ENCODE measurements at regions not wholly inside any gene's neighbourhood (a gene's known extent, or its start where the extent isn't known, plus 50 kb on each side); places are given as distances from the start of the nearest gene placed in this dataset.

- TF ChIP-seq CTCF (IDR thresholded peaks at IDR 0.05; ENCODE audit: low read depth, low read length): no peak
- no peak for TF ChIP-seq EZH2phosphoT487 (IDR thresholded peaks at IDR 0.05; ENCODE audit: low read depth)
These were observed 129.4 kb upstream of the SRD5A2 start for GRCh38 chr2:31710121-31710520.

All from OCI-LY3 (cell line).